ENCODE measurements at regions not wholly inside any gene's neighbourhood (a gene's known extent, or its start where the extent isn't known, plus 50 kb on each side); places are given as distances from the start of the nearest gene placed in this dataset.
"Not testable (repeated sequence)": the region's sequence is repeated elsewhere in the genome, so short reads cannot be mapped to it uniquely, and the experiment has no call there.

DNA sequence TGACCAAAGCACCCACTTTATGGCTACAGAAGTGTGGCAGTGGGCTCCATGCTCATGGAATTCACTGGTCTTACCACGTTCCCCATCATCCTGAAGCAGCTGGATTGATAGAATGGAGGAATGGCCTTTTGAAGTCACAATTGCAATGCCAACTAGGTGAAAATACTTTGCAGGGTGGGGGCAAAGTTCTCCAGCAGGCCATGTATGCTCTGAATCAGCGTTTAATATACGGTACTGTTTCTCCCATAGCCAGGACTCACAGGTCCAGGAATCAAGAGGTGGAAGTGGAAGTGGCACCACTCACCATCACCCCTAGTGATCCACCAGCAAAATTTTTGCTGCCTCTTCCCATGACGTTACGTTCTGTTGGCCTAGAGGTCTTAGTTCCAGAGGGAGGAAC is 60.5 kb upstream of the GMDS start:
- 33 to 86% (median 47%) methylated on average over 5 of the region's 5 CpGs for WGBS, 3 donors
- peak in 1 of 2 donors; percentile 66 for DNase-seq
- Histone ChIP-seq H3K4me1 (ENCODE audit: control insufficient read depth in 3 of 3, insufficient read depth in 2 of 3, low read depth in 1 of 3, low read length in 2 of 3) (peaks cover 4 to 7% (median 4%) of the 10 kb centered on the region in 3 donors), H3K27me3 (ENCODE audit: control insufficient read depth in 3 of 3, insufficient read depth in 3 of 3, low read length in 3 of 3) (no peaks in the 10 kb centered on the region), H3K4me3 (ENCODE audit: low read depth in 1 of 3, low read length in 3 of 3) (no peak overlapping the region), H3K27ac (ENCODE audit: low read depth in 1 of 3, low read length in 2 of 3) (no peak overlapping the region), H3K9me3 (ENCODE audit: control insufficient read depth in 2 of 2, insufficient read depth in 1 of 2, low read depth in 1 of 2, low read length in 1 of 2) (peaks cover 0 to 8% of the 10 kb centered on the region in 2 donors), H3K36me3 (ENCODE audit: control insufficient read depth in 3 of 3, insufficient read depth in 2 of 3, low read depth in 1 of 3, low read length in 3 of 3) (no peaks in the 10 kb centered on the region)
- FAIRE-seq: no peak

- WGBS, 3 donors: 92 to 94% (median 93%) methylated on average over 5 of the region's 5 CpGs
- H3K4me3 ChIP-seq (ENCODE audit: low read depth in 1 of 3, low read length in 3 of 3); DNase-seq; FAIRE-seq; H3K27ac ChIP-seq (ENCODE audit: low read depth in 1 of 3, low read length in 2 of 3); H3K27me3 ChIP-seq (ENCODE audit: control insufficient read depth in 3 of 3, insufficient read depth in 3 of 3, low read length in 3 of 3); H3K4me1 ChIP-seq (ENCODE audit: control insufficient read depth in 3 of 3, insufficient read depth in 2 of 3, low read depth in 1 of 3, low read length in 2 of 3); H3K36me3 ChIP-seq (ENCODE audit: control insufficient read depth in 3 of 3, insufficient read depth in 2 of 3, low read depth in 1 of 3, low read length in 3 of 3): not testable (repeated sequence)
- peaks cover 0 to 25% of the 10 kb centered on the region in 2 donors for H3K9me3 ChIP-seq (ENCODE audit: control insufficient read depth in 2 of 2, insufficient read depth in 1 of 2, low read depth in 1 of 2, low read length in 1 of 2)
Observed at GRCh38 chr6:2302482-2302881, 57.1 kb upstream of the GMDS start.

- Histone ChIP-seq H3K27ac (ENCODE audit: low read depth in 1 of 3, low read length in 2 of 3) (no peak overlapping the region), H3K4me1 (ENCODE audit: control insufficient read depth in 3 of 3, insufficient read depth in 2 of 3, low read depth in 1 of 3, low read length in 2 of 3) (no peaks in the 10 kb centered on the region), H3K36me3 (ENCODE audit: control insufficient read depth in 3 of 3, insufficient read depth in 2 of 3, low read depth in 1 of 3, low read length in 3 of 3) (peaks cover 0 to 5% (median 0%) of the 10 kb centered on the region in 3 donors), H3K9me3 (ENCODE audit: control insufficient read depth in 2 of 2, insufficient read depth in 1 of 2, low read depth in 1 of 2, low read length in 1 of 2) (peaks cover 0 to 40% of the 10 kb centered on the region in 2 donors), H3K27me3 (ENCODE audit: control insufficient read depth in 3 of 3, insufficient read depth in 3 of 3, low read length in 3 of 3) (no peaks in the 10 kb centered on the region), H3K4me3 (ENCODE audit: low read depth in 1 of 3, low read length in 3 of 3) (no peak overlapping the region)
- 88 to 93% (median 93%) methylated on average over 2 of the region's 2 CpGs for WGBS, 3 donors
- no peak for FAIRE-seq
- DNase-seq: no peak
Observed at GRCh38 chr6:2296781-2297180, 51.4 kb upstream of the GMDS start.
